Right lobe of liver (tissue), 6 donors: ENCODE measurements at regions not wholly inside any gene's neighbourhood (a gene's known extent, or its start where the extent isn't known, plus 50 kb on each side); places are given as distances from the start of the nearest gene placed in this dataset.
"Not testable (repeated sequence)": the region's sequence is repeated elsewhere in the genome, so short reads cannot be mapped to it uniquely, and the experiment has no call there.

Source experiments
- ATAC-seq, 4 donors: fragments of 200-7000 bp; cut with Tn5 transposase; one replicate each; pipeline ENCODE4 v1.9.1; 2020; ENCODE audit warnings: mild to moderate bottlenecking in 4 of 4, moderate library complexity in 4 of 4
- DNase-seq, 3 donors: peaks; one replicate each; pipeline ENCODE4 v3.0.0-alpha.2; 2020
- H3K27ac ChIP-seq, 3 donors: fragments of 200-600 bp; one replicate each; pipeline ENCODE4 v1.8.0; 2022
- H3K27me3 ChIP-seq, 2 donors: fragments of 200-600 bp; one replicate each; pipeline ENCODE4 v1.8.0; 2022
- H3K36me3 ChIP-seq, 4 donors: fragments of 200-600 bp; sonication (generic) in 1 of 4; one replicate each; pipeline versions ENCODE4 v1.5.1 to v1.8.0; 2017 to 2022; ENCODE audit warnings: control low read depth in 1 of 4
- H3K4me1 ChIP-seq, 4 donors: fragments of 200-600 bp; sonication (generic) in 1 of 4; one replicate each; pipeline versions ENCODE4 v1.5.1 to v1.8.0; 2017 to 2022; ENCODE audit warnings: control low read depth in 1 of 4
- H3K4me3 ChIP-seq, 3 donors: fragments of 200-600 bp; one replicate each; pipeline ENCODE4 v1.8.0; 2022
- H3K9me3 ChIP-seq, 4 donors: fragments of 200-600 bp; sonication (generic) in 1 of 4; one replicate each; pipeline versions ENCODE4 v1.5.1 to v1.8.0; 2017 to 2022; ENCODE audit warnings: control low read depth in 1 of 4
- POLR2A ChIP-seq: fragments of 450-650 bp; IDR thresholded peaks from one replicate; pipeline ENCODE4 v1.6.1; 2017; ENCODE audit warnings: antibody characterized with exemption, mild to moderate bottlenecking
- WGBS: methylation state at CpG from one replicate; pipeline ENCODE4 v1.1.6; 2018; ENCODE audit warnings: low coverage, low lambda C conversion rate; ENCODE audit not compliant: insufficient coverage; ENCODE audit errors: missing lambda C conversion rate; 5-methylcytosine and 5-hydroxymethylcytosine counted together
- intact Hi-C, 2 donors: fragments of 100-400 bp; cut with DNase I; formaldehyde crosslinking; loops; one replicate each; pipeline versions ENCODE4 v1.11.2 to v1.14.1; 2022
- TF ChIP-seq, protein P1 (sequence below), 4 donors: fragments of 200-600 bp in 3 of 4; fragments of 450-650 bp in 1 of 4; IDR thresholded peaks; one replicate each; pipeline versions ENCODE4 v1.5.1 to v1.8.0; 2016 to 2022; ENCODE audit warnings: antibody characterized with exemption in 4 of 4, mild to moderate bottlenecking in 2 of 4
- donor health status: DM: no; HTN: yes; CAD: no.
- donor health status: DM: no; HTN: no; CAD: no.
- donor health status: DM: no; HTN: no; CAD: no.
- donor health status: DM: no; HTN: yes; CAD: no.
- donor health status: DM: no; HTN: yes; CAD: no.

GRCh38 chrX:63417649-63418048 is 66.5 kb upstream of the SPIN4 start:
- Histone ChIP-seq H3K36me3 (no peaks in the 10 kb centered on the region), H3K27ac (no peak overlapping the region), H3K27me3 (no peaks in the 10 kb centered on the region), H3K4me1 (no peaks in the 10 kb centered on the region), H3K4me3 (no peak overlapping the region), H3K9me3 (no peaks in the 10 kb centered on the region)
- no peak for TF ChIP-seq POLR2A
- TF ChIP-seq, protein P1, sequence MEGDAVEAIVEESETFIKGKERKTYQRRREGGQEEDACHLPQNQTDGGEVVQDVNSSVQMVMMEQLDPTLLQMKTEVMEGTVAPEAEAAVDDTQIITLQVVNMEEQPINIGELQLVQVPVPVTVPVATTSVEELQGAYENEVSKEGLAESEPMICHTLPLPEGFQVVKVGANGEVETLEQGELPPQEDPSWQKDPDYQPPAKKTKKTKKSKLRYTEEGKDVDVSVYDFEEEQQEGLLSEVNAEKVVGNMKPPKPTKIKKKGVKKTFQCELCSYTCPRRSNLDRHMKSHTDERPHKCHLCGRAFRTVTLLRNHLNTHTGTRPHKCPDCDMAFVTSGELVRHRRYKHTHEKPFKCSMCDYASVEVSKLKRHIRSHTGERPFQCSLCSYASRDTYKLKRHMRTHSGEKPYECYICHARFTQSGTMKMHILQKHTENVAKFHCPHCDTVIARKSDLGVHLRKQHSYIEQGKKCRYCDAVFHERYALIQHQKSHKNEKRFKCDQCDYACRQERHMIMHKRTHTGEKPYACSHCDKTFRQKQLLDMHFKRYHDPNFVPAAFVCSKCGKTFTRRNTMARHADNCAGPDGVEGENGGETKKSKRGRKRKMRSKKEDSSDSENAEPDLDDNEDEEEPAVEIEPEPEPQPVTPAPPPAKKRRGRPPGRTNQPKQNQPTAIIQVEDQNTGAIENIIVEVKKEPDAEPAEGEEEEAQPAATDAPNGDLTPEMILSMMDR (IDR thresholded peaks at IDR 0.05) = no peak
- intact Hi-C loops = no loop called here
- 85% methylated on average over 4 of the region's 4 CpGs for WGBS
- DNase-seq (no peak), ATAC-seq (no peak)

DNA sequence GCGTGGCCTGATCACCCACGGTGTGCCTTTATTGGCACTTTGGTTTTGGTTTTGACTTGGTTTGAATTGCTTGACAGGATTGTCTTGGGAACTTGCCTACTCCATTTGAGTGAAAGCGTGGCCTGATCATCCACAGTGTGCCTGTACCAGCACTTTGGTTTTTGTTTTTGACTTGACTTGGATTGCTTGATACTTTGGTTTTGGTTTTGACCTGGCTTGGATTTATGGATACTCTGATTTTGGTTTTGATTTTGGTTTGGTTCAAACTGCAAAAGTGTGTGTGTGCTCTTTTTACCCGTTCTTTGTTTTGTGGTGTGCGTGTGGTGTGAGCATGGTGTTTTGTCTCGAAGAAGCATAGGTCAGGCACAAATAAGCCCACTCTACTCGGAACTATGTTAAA is 58.8 kb upstream of the SPIN4 start:
- intact Hi-C loops, H3K27me3 ChIP-seq, DNase-seq, H3K4me1 ChIP-seq, H3K36me3 ChIP-seq, H3K27ac ChIP-seq, H3K4me3 ChIP-seq, ATAC-seq, H3K9me3 ChIP-seq: not testable (repeated sequence)
- WGBS = 87% methylated on average over 5 of the region's 7 CpGs

DNA sequence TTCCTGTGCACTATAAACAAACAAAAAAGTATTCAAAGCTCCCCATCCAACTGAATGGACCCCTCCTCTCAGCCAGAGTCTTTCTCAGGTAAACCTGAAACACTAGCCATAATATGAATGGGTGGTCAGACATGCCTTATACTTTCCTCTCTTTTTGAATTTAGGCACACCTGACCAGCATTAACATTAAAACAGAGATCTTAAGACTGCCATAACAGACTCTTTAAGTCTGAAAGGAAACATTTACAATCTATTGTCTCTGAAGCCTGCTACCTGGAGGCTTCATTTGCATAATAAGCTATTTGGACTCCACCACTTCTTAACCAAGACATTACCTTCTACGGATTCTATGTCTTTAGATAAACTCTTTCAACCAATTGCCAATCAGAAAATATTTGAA is 56.9 kb upstream of the SPIN4 start:
- Histone ChIP-seq H3K9me3 (no peaks in the 10 kb centered on the region), H3K4me1 (no peaks in the 10 kb centered on the region), H3K27me3 (no peaks in the 10 kb centered on the region), H3K27ac (no peak overlapping the region), H3K4me3 (no peak overlapping the region), H3K36me3 (no peaks in the 10 kb centered on the region)
- intact Hi-C loops = no loop called here
- no peak for DNase-seq
- TF ChIP-seq, protein P1 (IDR thresholded peaks at IDR 0.05) = no peak
- no peak for TF ChIP-seq POLR2A
- 39% methylated on average over 1 of the region's 1 CpG for WGBS
- ATAC-seq = no peak

DNA sequence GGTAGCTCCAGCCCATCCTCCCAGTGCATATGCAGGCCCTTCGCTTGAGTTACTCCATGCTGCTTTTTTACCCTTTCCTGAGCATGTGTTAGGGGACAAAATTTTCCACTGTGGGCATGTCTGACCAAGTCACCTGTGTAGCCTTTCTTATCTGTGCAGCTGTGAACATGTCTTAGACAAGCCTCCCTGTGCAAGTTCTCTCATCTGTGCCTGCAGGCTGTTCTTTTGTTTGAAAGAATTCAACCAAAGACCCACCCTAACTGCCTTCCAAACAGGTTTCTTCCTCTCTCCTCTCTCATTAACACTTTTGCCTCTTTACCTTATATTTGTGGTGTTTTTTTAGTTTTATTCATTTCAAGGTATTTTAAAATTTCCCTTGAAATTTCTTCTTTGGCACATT is 53.2 kb upstream of the SPIN4 start:
- Histone ChIP-seq H3K4me1 (no peaks in the 10 kb centered on the region), H3K4me3 (no peak overlapping the region), H3K27ac (no peak overlapping the region), H3K36me3 (no peaks in the 10 kb centered on the region), H3K27me3 (no peaks in the 10 kb centered on the region), H3K9me3 (no peaks in the 10 kb centered on the region)
- intact Hi-C loops = no loop called here
- TF ChIP-seq, protein P1 (IDR thresholded peaks at IDR 0.05) = no peak
- no peak for TF ChIP-seq POLR2A
- DNase-seq = no peak
- 75% methylated on average over 1 of the region's 1 CpG for WGBS
- no peak for ATAC-seq

DNA sequence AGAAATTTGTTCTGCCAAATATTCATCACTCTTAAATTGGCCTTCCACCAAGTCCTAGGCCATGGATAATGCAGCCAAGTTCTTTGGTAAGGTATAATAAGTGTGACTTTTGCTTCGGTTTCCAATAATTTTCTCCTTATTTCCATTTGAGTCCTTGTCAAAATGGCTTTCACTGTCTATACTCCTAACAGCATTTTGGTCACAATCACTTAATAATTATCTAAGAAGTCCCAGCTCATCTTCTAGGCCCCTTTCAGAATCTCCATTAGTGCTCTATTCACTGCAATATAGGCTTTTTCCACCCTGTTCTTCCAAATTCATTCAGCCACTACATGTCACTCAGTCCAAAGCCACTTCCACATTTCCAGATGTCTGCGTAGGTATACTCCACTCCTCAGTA is 51.0 kb upstream of the SPIN4 start:
- no peak for TF ChIP-seq POLR2A
- TF ChIP-seq, protein P1 (IDR thresholded peaks at IDR 0.05) = no peak
- intact Hi-C loops = no loop called here

More for the DNA sequence above, 51.0 kb upstream of the SPIN4 start:
- H3K36me3 ChIP-seq = no peaks in the 10 kb centered on the region
- no peak overlapping the region for H3K4me3 ChIP-seq
- DNase-seq (no peak), ATAC-seq (no peak)
- H3K27me3 ChIP-seq = no peaks in the 10 kb centered on the region
- no peaks in the 10 kb centered on the region for H3K4me1 ChIP-seq
- no peak overlapping the region for H3K27ac ChIP-seq
- no peaks in the 10 kb centered on the region for H3K9me3 ChIP-seq
- WGBS = 88% methylated on average over 2 of the region's 2 CpGs
